Cardiac septum (tissue), 1 donor: ENCODE measurements at regions not wholly inside any gene's neighbourhood (a gene's known extent, or its start where the extent isn't known, plus 50 kb on each side); places are given as distances from the start of the nearest gene placed in this dataset.

Experiments used
- DNase-seq: peaks from one replicate; pipeline ENCODE4 v3.0.0-alpha.2; 2020; ENCODE audit warnings: low spot score
- intact Hi-C: fragments of 100-400 bp; cut with DNase I; formaldehyde crosslinking; loops from one replicate; pipeline ENCODE4 v1.14.0; 2022
- donor health status: DM: no; HTN: no; CAD: no.

DNA sequence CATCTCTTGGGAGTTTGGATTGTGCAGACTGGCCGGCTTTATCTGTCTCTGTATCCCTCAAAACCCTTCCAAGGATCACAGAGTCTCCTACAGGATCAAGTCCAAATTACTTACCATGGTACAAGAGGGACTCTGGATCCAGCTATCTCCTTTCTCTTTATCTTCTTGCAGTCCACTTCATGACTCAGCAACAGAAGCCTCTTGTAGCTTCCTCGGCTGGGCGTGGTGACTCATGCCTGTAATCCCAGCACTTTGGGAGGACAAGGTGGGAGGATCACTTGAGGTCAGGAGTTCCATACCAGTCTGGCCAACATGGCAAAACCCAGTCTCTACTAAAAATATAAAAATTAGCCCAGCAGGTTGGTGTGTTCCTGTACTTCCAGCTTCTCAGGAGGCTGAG lies 189.7 kb downstream of the BCAT1 start:
- DNase-seq, result no peak
- intact Hi-C loops, result no loop called here

DNA sequence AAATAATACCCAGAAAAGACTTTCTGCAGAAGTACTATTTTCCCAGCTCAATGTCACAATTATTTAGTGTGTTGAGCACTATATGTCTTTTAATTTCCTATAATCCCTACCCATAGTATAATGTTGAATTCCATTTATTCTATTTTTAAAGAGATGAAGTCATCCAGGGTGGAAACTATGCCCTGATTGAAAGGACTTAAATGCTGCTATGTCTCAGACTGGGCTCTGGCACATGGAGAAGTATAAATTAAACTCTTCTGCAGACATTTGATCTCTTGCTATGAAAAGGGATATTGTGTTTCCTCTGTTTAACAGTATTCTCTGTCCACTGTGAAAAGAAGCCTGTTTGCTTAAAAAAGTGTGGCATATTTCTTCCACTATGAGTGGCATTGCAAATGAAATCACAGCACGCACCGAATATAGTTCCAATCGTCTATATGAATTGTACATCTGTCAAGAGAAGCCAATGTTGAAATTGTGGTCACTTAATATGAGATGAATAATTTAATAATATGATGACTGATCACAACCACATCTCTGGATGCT lies 192.3 kb downstream of the BCAT1 start:
- no peak for DNase-seq
- intact Hi-C loops, result no loop called here

DNA sequence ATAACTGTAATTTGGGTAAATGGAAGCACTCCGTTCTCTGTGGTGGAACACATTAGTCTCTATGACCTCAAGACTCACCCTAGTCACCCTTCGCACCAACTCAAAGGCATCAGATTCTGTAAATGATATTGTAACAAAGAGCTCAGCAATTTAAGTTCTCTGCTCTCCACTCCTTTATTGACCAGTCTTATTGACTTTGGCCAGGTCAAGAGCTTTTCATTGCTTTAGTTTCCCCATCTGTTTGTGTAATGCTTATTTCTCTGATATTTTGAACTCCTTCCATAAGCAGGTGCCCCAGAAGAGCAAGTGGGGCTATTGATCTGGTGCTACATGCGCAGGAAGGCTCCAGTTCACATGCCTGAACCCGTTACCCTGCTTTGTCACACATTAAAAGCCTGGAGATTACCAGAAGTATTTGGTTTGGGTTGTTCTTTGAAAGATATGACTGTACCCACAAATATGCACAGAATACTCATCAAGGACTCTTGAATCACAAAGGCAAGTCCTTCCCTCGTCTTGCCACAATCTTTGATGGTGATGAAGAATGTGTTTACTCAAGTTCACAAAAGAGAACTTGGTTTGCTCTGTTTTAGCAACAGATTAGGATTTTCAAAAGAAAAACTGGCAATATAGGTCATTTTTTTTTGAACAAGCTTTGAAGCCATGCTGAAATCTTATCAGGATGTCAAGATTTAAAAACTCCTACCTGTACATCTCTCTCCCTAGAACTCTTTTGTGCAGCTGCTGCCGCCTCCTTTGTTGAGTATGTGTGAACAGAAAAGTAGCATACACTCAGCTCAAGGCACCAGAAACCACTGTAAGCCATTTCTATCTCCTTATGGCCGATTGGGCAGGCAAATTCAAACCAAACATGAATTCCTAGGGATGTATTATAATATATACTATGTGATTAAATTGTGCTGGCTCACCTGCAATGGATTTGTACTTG lies 193.9 kb downstream of the BCAT1 start:
- no peak for DNase-seq

DNA sequence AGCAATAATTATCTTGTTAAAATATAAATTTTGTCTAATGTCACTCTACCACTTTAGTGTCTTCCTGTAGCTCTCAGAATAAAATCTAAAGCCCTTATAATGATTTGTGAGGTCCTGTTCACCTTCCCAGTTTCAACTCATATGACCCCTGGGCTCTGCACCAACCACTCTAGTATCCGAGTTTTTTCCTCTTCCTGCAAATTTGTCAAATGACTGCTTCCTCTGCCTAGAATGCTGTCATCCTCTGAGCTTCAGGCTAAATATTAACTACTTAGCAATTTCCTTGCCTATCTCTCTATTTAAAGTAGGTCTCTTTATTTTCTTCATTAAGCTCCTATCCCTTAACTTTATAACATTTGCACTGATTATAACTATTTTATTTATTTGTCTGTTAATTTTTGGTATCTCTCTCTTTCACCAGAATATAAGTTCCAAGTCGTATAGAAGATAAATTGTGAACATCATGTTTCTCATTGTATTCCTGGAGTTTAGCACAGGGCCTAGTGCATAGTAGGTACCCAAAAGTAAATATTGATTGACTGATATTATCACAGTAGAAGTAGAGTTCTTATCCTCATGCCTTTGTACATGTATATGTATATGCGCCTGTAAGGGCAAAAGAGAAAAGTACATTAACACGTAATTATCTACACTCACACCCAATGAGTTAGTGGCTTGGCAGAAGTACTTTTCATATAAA lies 196.0 kb downstream of the BCAT1 start:
- no peak for DNase-seq
- intact Hi-C loops, result no loop called here

More for the DNA sequence above, 193.9 kb downstream of the BCAT1 start:
- intact Hi-C loops, result no loop called here

DNA sequence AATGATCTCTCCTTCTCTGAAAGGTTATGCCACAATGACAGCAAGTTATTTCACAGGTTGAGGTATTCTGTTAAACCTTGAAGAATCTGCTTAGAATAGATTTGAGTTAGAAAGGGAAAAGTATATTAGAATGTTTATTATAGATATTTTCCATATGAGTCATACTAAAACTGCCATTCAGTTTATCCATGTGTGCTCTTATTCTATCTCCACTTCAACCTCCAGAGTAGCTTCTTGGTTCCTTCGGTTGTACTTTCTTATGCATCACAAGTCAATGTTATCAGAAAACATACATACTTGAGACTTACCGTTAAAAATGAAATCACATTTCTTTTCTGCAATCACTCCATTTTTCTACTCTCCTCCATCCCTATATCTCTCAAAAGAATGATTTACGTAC lies 197.7 kb downstream of the BCAT1 start:
- intact Hi-C loops, result no loop called here
- no peak for DNase-seq

DNA sequence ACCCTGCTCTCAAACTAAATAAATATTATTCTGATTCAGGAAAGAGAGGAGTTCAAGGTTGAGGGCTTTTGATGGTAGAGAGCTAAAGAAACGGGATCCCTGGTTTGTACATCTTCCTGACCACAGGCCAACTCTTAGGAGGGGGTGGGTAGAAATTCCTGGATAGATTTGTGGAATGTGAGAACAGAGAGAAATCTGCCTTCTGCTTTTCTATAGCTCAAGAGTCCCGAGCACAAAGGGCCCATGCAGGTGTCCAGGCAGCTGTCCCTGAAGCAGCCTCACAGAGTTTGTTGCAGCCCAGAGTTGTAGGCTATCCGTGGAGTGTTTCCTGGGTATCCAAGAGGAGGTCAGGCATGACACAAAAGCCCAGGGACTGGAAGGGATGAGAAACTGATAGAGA lies 198.6 kb downstream of the BCAT1 start:
- intact Hi-C loops, result no loop called here

DNA sequence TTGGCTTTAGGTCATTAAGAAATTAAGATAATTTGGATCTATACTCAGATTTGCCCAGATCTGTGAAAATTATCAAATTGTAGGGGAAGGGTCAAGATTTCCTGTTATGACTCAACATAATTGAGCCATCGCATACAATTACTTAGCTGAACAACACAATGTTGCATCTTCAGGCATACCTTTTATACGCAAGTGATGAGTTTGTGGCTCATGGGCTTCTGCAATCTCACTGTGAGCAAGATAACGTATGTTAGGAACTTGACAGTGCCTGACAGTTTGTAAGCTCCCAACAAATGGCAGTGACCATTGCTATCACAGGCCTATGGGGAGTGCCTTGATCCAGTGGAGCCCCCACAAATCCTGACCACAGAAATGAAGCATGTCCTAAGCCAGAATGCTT lies 199.7 kb downstream of the BCAT1 start:
- DNase-seq, result no peak
- intact Hi-C loops, result no loop called here

More for the DNA sequence above, 198.6 kb downstream of the BCAT1 start:
- no peak for DNase-seq

DNA sequence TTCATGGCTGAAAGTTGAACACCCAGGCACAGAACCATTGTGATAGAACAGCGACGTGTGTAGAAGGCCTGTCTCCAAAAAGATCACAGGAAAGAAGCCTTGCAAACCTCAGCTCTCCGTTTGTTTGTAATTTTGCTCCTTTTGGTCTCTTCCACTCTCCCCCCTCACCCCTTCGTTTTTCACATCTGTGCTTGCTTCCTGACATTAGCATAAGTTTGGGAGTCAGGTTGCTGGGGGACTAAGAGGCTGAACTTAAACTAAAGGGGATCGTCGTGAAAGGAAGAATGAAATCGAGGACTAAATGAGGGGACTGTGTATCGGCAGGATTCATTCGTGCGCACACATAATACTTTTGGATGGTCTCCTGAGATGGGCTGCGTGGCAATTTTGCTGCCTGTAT lies 200.6 kb downstream of the BCAT1 start:
- intact Hi-C loops, result no loop called here
- no peak for DNase-seq

DNA sequence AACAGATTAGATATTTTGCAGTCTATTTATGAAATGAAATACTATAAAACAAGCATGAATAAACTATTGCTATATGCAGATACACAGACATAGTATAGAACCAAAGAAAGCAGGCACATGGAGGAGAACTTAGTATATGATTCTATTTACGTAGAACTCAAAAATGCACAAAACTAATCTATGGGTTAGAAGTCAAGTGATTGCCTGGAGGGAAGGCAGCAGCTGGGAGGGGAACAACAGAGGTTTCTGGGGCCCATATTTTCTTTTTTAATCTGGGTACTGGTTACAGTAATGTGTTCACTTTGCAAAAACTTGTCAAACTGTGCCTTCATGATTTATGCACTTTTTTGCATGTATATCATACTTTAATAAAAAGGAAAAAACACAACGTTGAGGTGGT lies 202.0 kb downstream of the BCAT1 start:
- intact Hi-C loops, result no loop called here
- DNase-seq, result no peak

DNA sequence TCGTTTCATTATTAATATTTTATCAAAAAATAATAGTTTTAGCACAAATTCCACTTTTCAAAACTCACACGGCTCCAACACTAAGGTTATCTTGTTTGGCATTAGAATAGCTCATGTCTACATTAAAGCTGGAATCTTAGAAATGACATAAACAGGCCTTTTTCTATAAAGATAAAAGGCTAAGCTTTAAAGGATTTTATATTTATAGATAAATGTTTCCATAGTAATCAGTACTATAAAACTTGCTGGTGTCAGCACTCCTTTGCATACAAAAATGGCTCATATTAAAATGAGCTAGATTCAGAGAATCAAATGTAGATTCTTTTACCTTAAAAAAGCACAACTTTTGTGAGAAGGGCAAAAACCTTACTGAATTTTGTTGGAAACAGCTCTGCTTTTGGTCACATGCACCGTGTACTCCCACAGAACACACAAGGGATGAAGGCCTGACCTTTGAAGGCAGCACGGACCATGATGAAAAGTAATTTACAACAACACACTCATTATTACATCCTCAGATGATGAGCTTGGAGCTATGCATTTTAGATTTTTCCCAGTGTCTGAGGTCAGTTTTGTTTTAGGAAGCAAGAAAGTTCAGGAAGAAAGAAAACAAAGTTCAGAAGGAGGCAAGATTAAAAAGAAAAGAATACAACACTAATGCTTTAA lies 202.8 kb downstream of the BCAT1 start:
- intact Hi-C loops, result no loop called here
- no peak for DNase-seq

DNA sequence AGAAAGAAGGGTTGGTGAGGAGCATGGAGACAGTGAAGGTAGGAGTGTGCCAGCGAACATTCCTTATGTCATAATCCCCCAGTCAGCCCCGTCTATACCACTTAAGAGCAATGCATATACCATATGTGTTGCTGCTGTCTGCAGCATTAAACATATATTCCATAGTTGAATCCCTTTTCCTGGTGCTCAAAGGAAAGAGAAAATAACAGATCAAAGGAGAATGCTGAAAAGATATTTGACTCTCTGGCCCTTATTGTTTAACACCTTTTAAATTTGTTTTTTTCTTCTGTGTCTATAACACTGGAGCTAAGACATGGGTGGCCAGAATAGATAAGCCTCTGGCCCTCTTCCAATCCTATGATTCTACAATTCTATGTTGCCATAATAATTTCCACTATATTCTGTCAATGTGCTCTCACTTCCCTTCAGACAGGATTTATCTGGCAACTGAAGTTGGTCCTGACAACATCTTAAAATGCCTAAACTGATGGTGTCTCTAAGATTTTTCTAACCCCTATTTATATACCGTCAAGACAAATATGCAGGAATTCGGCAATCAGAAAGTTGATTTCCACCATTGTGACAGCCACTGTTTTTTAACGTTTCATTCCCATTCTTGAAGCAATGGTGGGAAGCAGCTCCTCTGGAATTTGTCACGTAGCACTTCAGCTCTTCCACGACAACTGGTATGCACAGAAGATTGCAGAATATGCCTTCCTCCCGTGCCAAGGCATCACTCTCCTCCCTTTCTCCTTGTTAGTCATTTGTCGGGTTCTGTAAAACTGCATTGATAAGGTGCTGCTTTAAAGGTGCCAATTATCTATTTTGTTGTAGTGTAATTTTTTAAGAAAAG lies 204.7 kb downstream of the BCAT1 start:
- DNase-seq, result no peak
- intact Hi-C loops, result no loop called here

DNA sequence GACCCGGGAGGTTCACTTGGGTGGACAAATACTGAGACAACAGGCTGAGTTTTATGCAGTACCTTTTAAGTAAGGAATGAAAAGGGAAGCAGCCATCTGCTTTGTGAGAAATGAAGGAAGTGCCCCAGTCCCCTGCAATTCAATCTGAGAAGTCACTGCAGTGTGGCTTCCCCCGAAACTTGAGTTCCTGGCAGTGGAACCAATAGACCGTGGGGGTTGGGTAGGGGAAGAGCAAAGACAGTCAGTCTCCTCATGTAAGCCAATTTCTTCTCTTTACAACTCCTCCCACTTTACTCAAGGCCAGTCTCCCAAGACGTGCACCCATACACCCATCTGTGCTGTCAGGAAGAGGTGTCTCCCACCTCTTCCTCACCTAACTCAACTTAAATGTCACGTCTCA lies 206.5 kb downstream of the BCAT1 start:
- DNase-seq, result no peak

DNA sequence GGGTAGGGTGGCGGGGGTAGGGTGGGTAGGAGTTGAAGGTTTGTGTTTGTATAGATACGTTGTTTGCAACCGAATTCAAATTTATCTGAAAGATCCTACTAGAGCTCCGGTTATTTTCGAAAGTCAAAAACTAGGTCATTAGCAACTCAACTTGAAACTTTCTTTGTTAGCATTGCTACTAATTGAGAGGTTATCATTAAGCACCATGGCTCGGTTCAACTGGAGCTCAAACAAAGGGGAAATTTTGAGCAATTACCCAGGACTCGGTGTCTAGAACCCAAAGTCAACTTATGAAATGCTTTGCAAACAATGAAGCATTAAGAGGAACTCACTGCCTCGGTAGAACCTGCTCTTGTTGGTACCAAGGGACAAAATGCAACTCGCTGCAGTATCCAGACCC lies 207.7 kb downstream of the BCAT1 start:
- intact Hi-C loops, result no loop called here
- no peak for DNase-seq

More for the DNA sequence above, 206.5 kb downstream of the BCAT1 start:
- intact Hi-C loops, result no loop called here

DNA sequence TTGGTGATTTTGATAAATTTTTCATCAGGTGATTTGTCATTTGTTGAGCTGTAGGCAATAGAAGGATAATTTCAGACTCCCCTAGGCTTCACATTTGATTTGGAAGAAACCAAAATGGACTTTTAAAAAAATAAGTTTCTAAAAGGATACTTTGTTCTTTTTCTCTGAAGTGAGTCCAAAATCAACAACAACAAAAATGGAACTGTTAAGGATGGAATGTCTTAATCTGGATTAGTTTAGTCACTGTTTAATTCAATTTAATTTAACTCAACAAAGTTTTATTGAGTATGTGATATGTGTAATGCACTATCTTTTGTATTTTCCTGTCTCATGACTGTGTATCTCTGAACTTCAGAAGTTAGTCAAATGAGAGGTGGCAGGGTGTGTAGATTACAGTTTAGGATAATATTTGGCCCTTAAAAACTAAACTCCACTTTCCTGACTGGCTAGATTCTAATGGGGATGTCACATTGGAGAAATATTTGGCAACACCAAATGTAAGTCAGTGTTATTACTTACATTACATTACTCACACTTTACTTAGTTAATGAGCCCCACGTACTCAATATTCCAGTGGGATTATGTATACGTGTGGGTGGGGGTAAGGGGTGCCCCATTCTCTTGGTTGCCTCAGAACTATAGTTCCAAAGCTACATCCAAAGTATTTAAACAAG lies 209.7 kb downstream of the BCAT1 start:
- DNase-seq, result no peak
- intact Hi-C loops, result no loop called here

DNA sequence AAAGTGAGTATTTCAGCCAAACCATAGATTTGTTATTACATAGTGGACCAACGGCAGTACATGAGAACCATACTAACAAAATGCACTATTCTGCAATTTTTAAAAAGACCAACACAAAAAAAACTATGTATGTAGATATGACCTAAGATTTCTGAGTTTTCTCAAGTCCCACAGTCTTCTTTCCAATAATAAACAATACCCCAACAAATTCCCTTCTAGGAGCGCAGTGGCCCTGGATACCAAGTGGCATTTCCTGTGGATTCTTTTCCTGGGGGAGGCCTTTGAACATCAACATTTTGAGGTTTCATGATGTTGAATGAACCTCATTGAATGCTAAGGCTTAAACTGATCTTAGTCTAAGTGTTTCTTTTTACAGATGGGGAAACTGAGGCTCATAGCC lies 210.5 kb downstream of the BCAT1 start:
- DNase-seq, result no peak
- intact Hi-C loops, result no loop called here

DNA sequence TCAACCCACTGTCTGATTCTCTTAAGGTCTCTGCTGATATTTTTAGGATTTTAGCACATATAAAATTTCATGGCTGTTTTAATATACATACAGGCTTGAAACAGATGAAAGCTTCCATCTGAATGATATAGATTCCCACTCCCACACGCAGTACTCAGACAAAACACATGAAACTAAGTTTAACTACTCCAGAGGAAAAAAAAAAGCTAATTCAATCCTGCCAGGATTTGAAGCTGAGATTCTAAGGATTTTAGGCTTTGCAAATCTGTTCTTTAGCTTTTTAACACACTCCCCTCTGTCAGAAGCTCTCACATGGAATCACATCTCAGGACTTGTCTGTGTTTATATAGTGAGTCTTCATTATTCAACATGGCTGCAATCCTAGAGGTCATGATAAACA lies 217.3 kb downstream of the BCAT1 start:
- intact Hi-C loops, result no loop called here
- DNase-seq, result no peak

DNA sequence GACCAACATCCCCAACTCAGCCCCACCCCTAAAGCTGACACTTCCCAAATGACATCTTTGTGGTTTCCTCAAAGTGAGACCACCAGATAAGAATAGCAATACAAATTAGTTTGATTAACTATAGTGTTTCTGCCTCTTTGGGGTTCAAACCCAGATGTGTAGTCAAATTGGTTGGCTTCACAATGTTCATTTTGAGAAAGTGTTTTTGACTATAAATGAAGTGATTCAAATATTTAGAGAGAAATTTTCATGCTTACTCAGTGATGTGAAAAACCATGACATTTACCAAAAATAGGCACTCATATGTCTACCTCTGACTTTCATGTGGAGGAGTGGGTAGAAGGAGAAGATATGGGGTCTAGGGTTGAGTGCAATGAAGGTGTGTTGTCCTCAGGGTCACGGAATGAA lies 218.4 kb downstream of the BCAT1 start:
- DNase-seq, result no peak
- intact Hi-C loops, result no loop called here

DNA sequence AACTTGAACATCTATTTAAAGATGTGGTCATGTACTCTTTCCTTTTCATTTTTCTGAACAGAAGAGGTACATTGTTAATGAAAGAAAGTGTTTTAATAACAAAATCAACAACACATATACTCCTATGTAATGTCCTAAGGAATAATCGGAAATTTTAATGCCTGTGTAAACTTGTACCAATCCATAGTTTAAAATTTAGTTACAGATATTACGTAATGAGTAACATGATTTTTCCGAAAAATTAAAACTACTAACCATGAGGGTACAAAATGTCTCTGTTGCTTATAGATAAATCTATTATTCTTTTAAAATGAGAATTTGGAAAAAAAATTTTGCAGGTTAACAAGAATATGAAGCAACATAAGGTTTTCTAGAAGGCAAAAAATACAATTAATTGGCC lies 220.1 kb downstream of the BCAT1 start:
- no peak for DNase-seq
- intact Hi-C loops, result no loop called here

DNA sequence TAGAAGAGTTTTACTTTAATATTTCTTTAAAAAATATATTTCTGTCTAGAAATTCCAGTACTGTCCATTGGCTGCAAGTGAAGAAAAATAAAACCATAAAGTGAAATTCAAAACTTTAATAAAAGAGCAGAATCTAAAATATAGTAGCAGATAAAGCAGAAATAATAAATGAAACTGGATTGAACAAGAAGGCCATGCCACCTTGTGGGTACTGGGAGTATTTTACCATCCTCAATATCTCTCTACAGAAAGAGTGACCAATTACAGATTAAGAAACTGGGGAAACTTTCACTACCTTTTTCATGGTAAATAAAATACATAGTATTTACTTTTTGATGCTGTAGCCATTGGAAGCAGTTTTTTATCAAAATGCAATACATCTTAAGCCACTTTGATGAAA lies 220.5 kb downstream of the BCAT1 start:
- intact Hi-C loops, result no loop called here
- no peak for DNase-seq
